GM18508 (cell line): ENCODE measurements at regions not wholly inside any gene's neighbourhood (a gene's known extent, or its start where the extent isn't known, plus 50 kb on each side); places are given as distances from the start of the nearest gene placed in this dataset.

Source experiments
- ATAC-seq: cut with Tn5 transposase; IDR thresholded peaks from one replicate; pipeline ENCODE4 v1.9.1; 2021; ENCODE audit warnings: moderate number of reproducible peaks; ENCODE audit not compliant: insufficient read depth, unreplicated experiment

DNA sequence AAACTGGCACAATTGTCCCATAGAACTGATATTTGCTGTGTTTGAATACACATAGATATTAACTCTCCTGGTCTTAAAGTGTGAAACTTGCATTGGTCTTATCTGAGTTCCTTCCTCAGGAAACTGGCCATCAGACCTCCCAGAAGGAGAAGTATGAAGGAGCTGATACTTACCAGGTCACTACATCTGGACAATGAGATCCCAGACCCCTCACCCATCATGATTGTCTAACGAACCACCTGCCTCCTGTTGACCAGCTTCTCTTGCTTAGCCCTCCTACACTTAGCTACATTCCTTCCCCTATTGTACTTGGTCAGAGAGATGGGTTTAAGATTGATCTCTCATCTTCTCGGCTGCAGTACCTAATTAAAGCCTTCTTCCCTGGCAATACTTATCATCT lies 413.3 kb downstream of the KCTD12 start:
- ATAC-seq = no peak

DNA sequence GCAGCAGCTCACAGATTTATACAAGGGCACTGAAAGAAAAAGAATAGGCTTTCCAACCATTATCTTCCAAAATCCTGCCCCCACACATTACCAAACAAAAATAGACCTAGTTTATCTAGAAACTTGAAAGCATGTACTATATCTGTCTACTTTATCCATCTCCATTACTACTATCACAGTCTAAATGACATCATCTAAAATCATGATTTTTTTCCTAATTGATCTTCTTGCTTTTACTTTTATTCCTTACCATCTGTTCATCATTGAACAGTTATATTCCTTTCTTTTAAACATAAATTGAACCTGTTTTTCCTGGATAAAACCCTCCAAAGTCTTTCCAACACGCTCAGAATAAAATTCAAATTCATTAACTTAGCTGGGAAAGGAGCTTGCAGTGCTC lies 414.7 kb downstream of the KCTD12 start:
- no peak for ATAC-seq

DNA sequence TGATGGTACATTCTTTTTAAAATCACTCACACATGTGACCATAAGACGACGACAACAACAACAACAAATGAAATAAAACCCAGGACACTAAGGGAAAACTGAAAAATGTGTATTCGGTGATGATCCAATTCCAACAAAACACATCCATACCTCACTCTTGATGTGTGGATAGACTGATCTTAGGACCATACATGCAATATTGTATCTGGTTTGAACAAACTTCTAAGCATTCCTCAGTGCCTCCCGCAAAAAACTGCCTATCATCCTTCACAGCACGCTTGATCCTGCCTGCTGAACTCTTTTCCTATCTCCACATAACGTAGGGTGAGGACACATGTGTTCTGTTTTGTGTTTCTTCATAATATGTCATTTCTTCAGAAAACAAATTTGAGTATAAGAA lies 415.2 kb downstream of the KCTD12 start:
- ATAC-seq = no peak

DNA sequence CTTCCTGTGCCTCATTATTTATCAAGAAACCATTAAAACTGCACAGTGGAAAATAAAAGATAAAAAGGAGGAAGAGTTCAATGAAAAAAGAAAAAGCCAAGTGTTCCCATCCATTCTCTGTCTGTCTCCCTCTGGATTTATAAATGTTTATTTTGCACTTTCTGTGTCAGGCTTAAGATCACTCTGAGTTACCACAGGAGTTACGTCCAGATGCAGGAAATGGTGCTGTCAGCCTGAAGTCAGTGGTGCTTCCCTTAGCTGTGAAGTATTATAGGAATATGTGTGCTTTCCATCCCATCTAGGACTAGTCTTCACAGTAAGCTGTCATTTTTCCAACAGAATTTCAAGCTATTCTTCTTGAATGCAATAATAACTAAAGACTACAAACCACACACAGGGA lies 420.2 kb downstream of the KCTD12 start:
- no peak for ATAC-seq

DNA sequence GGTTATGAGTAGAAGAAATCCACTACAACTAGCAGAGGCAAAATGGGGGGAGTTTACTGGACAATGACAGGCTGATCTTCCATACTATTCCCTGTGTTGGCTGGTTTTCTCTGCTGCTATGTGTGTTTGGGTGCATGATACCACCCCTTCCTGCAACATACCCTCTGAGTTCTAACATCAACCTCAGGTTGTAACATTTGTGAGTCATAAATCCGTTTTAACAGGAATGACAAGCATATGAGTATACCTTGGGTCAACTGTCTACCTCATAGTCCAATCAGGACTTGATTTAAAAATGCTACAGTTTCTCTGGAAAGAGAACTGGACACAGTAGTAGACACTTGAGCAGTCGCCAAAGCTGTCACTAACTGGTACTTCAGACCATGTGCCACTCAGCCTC lies 422.9 kb downstream of the KCTD12 start:
- ATAC-seq = no peak

DNA sequence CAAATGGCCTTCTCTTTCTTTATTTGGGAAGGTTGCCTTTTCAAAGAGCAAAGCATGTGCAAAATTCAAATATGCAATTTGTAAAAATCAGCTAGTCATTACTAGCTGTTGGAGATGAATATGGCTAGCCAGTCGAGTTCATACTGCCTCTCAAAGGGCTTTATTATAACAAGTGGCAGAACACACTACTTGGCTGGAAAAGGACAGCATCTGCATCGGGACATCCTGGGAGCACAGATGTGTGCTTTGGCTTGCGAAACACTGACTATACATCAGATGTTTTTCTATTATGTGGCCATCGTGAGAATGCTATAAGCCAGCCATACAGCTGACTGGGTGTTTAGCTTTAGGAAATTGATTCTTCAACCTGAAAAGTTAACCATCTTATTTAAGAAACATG lies 424.2 kb downstream of the KCTD12 start:
- ATAC-seq = no peak

DNA sequence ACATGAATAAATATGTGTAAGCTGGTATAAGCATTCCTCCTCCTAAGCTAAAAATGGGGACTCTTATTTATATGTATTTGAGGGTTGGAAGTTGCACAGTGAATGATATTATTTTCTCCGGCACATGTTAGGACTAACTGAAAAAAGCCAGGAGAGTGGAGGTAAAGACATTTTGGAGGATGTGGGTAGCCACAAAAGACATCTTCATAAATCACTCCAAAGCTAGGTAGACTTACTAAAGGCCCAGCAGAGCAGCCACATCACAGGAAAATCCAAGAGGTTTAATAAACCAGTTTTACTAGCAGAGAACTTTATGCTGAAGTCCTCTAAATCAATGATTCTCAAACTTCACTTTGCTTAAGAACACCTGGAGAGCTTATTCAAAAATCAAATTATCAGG lies 424.7 kb downstream of the KCTD12 start:
- ATAC-seq = no peak

DNA sequence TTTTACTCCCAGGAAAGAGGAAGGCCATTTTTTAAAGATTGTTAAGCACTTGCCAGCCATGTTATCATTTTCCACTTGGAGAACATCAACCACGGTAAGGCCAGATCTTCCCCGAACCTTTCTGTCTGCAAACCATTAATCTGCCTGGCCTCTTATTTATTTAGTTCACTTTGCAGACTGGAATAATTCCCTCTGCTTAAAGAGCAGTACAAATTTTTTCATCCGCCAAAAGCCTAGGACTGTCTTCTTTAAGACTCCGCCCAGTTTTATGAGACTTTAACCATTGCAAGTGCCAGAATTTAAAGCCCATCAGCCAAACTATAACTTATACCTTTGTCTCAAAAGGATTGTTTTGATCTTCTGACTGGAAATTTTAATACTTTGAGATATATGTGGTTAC lies 426.3 kb downstream of the KCTD12 start:
- no peak for ATAC-seq

DNA sequence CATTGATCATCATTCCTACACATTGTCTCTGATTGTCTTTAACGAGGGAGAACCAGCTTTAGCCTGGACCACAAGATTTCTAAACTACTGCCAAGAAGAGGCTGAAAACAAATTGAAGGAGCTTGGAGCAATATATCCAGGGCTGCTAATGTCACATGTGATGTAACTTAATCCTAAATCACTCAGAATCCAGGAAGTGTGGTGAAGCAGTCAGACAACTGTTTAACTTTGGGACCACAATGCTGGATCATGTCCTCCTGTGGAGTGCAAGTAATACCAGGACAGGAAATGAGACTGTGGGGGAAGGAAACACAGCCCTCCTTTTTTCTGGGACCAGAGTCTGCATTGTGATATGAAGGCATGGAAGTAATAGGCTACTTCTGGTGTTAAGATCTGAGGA lies 430.2 kb downstream of the KCTD12 start:
- ATAC-seq = no peak

DNA sequence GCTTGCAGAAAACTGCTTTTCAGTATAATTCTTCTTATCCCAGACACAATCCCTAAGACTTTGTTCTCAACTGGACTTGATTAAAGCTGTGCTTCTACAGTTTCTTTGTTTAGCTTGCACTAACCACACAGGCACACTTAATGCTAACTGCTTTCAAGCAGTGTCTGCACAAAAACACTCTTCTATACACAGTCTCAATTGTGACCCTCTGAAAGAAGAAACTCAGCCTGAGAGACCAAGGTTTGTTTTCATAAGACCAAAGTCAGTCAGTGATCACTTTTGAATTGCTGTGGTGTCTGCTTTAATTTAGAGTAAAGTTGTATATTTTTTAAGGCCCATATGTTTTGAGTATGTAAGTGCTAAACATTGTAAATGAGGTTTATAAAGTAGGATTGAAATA lies 431.2 kb downstream of the KCTD12 start:
- no peak for ATAC-seq

DNA sequence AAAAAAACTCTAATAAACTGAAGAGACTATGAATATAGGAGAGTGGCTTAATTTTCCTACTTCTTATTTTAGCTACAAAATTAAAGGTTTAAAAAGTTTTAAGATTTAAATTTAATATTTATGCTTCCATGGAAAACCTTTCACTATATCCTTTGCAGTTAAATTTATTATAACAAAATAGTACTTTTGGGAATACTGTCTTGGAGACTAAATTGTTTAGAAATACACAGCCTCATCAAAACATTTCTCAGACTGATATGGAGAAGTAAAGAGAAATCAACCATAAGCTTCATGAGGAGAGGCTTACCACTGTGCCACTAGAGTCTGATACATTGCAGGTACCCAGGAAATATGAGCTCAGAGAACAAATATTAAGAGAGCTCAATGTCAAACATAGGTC lies 436.5 kb downstream of the KCTD12 start:
- ATAC-seq = no peak

DNA sequence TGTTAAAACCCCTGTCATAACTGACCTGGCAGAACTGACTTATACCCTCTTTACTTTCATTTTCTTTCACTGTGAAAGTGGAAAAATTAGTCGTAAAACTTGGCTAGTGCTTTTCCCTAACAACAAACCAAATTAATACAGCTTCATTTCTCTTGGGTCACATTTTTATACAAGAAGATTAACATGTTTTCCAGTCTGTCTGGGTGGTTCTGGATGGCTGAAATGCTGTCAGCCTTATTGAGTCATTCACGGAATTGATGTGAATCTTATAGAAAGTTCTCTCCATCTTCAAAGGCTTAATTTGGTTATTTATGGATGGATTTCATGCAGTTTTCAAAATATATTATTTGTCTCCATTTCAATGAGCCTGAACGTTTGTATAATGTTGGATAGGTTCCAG lies 440.0 kb downstream of the KCTD12 start:
- no peak for ATAC-seq

DNA sequence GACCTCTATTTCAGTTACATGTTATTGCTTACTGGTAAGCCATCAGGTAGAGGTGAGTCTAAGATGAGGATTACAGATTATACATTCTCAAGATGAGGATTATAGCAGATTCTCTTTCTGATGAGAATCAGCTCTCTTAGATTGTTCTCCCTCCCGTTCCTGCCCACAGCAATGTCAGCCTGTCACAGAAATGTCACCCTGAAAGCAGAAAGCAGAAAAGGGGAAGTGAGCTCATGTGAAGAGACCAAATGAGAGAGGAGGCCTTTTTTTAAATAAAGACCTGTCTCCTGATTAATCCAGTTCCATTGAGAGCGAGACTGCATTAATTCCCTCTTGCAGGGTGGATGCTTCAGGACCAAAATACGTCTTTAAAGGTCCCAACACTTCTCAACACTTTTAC lies 445.6 kb downstream of the KCTD12 start:
- ATAC-seq = peak; percentile 81

DNA sequence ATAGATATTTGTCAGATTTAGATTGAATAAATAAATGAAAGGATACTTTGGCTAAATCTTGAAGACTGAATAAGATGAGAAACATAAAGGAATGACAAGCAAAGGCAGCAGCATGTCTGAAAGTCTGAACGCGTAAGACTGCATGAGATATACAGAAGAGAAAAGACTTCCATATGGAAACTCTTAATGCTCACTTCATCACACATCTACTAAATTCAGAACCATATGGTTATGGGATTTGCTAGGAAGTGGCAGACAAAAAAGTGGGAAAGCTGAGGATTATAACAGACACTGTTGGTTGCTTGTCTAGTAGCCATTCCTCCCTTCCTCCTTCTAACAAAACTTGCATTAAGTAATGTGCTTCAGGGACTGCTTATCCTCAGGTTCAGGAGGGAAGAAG lies 446.7 kb downstream of the KCTD12 start:
- no peak for ATAC-seq

DNA sequence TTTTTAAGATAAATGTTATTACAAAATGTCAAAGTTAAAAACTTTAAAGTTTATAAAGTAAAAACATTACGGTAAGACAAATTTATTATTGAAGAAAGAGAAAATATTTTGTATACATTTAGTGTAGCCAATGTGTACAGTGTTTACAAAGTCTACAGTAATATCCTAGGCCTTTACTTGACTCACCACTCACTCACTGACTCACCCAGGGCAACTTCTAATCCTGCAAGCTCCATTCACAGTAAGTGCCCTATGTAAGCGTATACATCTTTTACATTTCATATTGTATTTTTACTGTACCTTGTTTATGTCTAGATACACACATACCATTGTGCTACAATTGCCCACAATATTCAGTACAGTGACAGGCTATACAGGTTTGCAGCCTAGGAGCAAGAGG lies 448.2 kb downstream of the KCTD12 start:
- ATAC-seq = no peak

DNA sequence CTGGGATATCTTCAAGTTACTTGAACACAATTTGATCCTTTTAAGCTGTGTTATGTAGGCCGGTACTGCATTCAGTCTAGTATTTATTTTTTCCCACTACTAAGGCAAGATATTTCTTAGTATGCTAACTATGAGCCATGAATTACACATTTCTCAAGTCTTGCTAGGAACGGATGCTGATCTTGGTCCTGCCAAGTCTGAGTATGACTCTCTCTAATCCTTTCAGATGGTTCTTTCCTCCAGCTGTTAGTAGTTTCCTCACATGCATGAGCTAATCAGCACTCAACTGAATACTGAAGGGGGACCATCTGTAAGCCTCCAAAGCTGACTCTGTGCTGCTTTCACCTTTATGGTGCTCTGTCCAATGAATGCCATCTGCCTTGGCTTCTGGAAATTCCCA lies 460.3 kb downstream of the KCTD12 start:
- ATAC-seq = no peak

DNA sequence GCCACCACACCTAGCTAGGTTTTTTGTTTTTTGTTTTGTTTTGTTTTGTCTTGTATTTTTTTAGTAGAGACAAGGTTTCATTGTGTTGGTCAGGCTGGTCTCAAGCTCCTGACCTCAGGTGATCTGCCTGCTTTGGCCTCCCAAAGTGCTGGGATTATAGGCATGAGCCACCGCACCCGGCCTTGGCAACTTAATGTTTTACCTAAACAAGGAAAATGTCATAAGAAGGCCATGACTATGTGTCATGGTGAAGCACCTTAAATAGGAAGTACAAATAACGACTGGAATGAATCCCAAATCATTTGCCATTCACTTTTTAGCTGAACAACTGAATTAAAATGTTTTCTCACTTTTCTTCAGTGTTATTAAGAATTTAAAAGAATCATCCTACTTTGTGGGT lies 465.2 kb downstream of the KCTD12 start:
- ATAC-seq = no peak

DNA sequence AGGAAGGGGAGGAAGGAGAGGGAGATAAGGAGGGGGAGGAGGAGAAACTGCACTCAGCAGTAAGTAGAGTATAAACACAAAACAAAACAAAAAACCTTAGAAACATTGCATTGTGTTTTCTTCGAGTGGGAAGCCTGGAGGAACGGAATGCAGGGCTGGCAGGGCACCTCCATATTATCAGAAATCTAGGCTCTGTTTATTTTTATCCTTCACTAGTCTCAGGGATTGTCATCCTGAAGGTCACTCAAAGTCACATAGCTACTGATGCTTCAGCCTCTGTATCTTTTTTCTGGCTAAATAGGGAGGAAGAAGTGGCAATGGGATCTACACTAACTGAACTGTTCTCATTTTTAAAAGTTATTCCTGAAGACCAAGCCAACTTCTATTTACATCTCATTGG lies 467.8 kb downstream of the KCTD12 start:
- no peak for ATAC-seq

DNA sequence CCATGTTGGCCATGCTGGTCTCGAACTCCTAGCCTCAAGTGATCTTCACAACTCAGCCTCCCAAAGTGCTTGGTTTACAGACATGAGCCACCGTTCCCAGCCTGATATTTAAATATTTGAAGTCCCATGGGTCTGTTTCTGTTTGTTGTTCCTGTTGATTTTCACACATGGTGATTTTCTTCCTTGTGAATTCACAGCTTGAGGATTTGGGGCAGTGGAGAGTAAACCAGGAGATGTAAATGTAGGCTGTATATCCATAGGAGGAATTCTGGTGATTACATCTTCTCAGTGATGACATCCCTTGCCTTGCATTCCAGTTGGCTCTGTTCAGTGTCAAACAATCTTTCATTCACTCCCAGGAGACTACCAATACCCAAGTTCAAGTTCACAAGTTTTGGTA lies 471.9 kb downstream of the KCTD12 start:
- no peak for ATAC-seq

DNA sequence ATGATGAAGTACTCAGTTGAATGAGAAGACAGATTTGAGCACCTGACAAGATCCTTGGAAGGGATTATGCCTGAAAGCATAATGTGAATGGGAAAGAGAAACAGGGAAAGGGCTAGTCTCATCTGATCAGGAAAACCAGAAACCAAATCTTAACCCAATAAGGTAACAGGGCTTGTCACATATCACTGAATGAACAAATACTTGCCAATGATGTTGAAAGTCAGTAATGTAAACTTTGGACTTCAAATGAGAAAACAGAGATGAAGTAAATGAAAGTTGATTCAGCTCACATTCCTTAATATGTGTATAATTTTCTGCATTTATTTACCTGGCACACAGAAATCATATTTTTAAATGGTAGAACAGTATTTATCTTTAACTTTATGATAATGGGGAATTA lies 480.0 kb downstream of the KCTD12 start:
- no peak for ATAC-seq

DNA sequence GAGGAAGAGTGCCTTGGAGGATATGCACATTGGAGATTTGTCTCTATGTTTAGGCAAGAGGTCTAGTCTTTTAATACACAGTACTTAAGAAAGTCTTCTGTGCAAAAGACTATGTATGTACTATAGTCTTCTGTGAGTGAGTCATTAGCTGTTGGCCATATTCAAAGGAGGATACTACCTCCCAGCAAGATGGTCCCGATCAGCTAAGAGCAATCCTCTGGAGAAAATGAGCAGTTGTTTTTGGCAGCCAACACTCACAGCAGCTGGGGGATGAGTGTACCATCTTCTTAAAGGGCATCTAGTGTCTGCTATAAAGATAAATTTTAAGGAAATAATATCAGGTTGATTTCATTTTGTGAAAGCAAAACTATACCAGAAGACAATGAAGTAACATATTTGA lies 487.8 kb downstream of the KCTD12 start:
- no peak for ATAC-seq

DNA sequence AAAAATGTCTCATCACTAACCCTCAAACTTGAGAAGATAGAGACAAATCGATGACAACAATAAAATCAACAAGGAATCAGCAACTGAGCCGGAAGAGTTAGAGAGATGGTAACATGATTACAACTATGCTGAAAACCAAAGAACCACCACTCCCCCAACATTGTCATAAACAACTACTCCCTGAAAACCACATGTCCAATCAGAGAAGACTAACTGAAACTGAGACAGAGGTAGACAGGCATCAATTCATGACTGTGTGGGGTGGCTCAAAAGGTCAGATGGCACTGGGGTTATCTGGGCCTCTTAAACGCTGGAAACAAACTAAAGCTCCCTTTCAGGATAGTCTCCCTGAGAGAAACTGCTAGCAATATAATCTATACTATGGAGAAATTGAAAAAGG lies 488.8 kb downstream of the KCTD12 start:
- ATAC-seq = no peak

DNA sequence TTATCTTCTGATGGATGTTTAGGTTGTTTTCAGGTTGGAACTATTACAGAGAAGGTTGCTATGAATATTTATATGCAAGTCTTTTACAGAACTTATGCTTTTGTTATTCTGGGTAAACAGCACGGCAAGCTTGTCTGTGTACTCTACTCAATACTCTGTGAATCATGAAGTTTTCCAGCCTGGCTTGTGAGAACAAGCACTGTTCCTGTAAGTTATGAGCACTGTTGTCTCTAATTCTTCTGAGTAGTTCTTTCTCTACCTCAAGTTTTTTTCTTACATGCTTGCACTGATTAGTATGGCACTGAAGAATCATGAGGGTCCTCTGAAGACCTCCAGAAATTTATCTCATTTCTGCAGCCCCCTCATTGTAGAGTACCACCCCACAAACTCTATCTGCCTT lies 496.9 kb downstream of the KCTD12 start:
- ATAC-seq = no peak

DNA sequence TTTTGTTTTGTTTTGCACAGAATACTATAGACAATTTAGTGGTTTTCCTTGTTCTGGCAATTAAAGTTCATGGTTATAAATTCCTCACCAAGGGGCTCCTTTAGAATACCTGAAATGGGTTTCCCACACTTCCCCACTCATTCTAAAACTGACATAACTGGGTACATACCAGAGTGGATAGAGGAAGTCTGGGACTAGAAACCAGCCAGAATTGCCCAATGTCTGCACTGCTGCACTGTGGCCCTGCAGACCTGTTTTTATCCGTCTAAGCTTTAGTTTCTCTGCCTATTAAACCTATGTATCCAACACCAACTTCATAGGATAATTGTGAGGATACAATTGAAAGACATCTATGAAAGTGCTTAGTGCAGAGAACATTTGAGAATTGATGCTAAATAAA lies 498.6 kb downstream of the KCTD12 start:
- ATAC-seq = no peak
